IMR-90 (cell line): ENCODE measurements at regions not wholly inside any gene's neighbourhood (a gene's known extent, or its start where the extent isn't known, plus 50 kb on each side); places are given as distances from the start of the nearest gene placed in this dataset.

Experiments
- CHD1 ChIP-seq: IDR thresholded peaks from 2 replicates; pipeline ENCODE4 v1.6.1; 2012; ENCODE audit warnings: low read depth, low read length, improper control_type of control experiment
- ELK1 ChIP-seq: fragments of 150-350 bp; IDR thresholded peaks from 2 replicates; pipeline ENCODE4 v1.6.1; 2016; ENCODE audit warnings: low read depth, mild to moderate bottlenecking, low read length, moderate library complexity, borderline replicate concordance
- MAFK ChIP-seq: IDR thresholded peaks from 2 replicates; pipeline ENCODE4 v1.6.1; 2012; ENCODE audit warnings: low read depth, low read length, improper control_type of control experiment
- POLR2A ChIP-seq: IDR thresholded peaks from 2 replicates; pipeline ENCODE4 v1.6.1; 2012; ENCODE audit warnings: mild to moderate bottlenecking, low read depth, low read length
- RCOR1 ChIP-seq: IDR thresholded peaks from 2 replicates; pipeline ENCODE4 v1.6.1; 2012; ENCODE audit warnings: mild to moderate bottlenecking, low read length, improper control_type of control experiment; ENCODE audit not compliant: insufficient replicate concordance
- RFX5 ChIP-seq: IDR thresholded peaks from 2 replicates; pipeline ENCODE4 v1.8.0; 2012; ENCODE audit warnings: low read depth, mild to moderate bottlenecking, low read length, moderate library complexity
- SMC3 ChIP-seq: fragments of 150-350 bp; IDR thresholded peaks from 2 replicates; pipeline ENCODE4 v1.6.1; 2016; ENCODE audit warnings: low read depth, mild to moderate bottlenecking, antibody characterized with exemption, low read length, moderate library complexity
- TF ChIP-seq, protein P1 (sequence below): conservative IDR thresholded peaks from 2 replicates; pipeline ENCODE4 v1.5.1; 2012; ENCODE audit warnings: mild to moderate bottlenecking, low read depth, low read length, improper control_type of control experiment

- TF ChIP-seq, protein P1, sequence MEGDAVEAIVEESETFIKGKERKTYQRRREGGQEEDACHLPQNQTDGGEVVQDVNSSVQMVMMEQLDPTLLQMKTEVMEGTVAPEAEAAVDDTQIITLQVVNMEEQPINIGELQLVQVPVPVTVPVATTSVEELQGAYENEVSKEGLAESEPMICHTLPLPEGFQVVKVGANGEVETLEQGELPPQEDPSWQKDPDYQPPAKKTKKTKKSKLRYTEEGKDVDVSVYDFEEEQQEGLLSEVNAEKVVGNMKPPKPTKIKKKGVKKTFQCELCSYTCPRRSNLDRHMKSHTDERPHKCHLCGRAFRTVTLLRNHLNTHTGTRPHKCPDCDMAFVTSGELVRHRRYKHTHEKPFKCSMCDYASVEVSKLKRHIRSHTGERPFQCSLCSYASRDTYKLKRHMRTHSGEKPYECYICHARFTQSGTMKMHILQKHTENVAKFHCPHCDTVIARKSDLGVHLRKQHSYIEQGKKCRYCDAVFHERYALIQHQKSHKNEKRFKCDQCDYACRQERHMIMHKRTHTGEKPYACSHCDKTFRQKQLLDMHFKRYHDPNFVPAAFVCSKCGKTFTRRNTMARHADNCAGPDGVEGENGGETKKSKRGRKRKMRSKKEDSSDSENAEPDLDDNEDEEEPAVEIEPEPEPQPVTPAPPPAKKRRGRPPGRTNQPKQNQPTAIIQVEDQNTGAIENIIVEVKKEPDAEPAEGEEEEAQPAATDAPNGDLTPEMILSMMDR: no peak
- TF ChIP-seq POLR2A (no peak), RCOR1 (no peak), ELK1 (no peak), SMC3 (no peak), CHD1 (no peak), RFX5 (no peak), MAFK (no peak)
Measured at GRCh38 chr5:125483609-125484008, 737.2 kb upstream of the ZNF608 start.
